GM18520 (cell line): ENCODE measurements at regions not wholly inside any gene's neighbourhood (a gene's known extent, or its start where the extent isn't known, plus 50 kb on each side); places are given as distances from the start of the nearest gene placed in this dataset.
"Not testable (repeated sequence)": the region's sequence is repeated elsewhere in the genome, so short reads cannot be mapped to it uniquely, and the experiment has no call there.

ENCODE experiments used
- ATAC-seq: cut with Tn5 transposase; IDR thresholded peaks from one replicate; pipeline ENCODE4 v1.9.1; 2021; ENCODE audit not compliant: unreplicated experiment

DNA sequence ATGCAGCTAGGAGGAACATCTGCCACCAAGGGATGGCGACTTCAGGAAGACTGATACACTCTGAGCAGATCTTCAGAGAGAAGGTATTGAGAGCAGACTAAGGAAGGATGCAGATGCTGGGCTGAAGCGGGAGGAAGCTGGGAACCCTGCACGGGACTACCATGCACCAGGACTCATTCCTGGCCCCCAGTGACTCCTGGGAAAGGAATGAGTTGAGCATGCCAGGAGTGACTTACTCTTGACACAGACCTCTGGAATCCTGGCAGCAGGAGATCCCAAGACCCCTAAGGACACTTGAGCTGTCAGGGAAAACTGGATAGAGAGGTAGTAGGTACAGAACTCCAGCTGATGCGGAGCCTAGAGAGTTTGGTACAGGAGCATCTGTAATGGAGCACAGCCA lies 336.1 kb downstream of the RPS29 start:
- ATAC-seq, result no peak

DNA sequence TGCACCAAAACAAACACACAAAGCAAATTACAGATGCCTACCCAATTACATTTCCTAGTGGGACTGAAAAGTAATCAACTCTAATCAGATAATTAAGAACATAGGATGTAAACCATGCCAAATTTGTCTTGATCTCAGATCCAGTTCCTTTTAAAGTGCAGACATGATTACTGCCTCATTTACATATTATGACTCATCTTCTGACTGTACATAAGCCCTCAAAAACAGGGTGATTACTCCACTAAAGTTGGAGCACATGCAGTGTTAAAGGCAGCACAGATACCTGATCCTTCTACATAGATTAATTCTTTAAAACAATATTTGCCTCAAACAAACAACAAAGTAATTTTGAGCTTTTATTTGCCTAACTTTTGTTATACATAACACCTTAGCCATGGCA lies 337.2 kb downstream of the RPS29 start:
- ATAC-seq, result peak; percentile 70

DNA sequence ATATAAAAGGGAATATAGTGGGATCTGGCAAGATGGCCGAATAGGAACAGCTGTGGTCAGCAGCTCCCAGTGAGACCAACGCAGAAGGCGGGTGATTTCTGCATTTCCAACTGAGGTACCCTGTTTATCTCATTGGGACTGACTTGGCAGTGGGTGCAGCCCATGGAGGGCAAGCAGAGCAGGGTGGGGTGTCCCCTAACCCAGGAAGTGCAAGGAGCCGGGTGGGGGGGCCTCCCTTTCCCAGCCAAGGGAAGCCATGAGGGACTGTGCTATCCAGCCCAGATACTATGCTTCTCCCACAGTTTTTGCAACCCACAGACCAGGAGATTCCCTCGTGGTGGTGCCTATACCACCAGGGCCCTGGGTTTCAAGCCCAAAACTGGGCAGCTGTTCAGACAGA lies 342.4 kb downstream of the RPS29 start:
- ATAC-seq, result not testable (repeated sequence)

DNA sequence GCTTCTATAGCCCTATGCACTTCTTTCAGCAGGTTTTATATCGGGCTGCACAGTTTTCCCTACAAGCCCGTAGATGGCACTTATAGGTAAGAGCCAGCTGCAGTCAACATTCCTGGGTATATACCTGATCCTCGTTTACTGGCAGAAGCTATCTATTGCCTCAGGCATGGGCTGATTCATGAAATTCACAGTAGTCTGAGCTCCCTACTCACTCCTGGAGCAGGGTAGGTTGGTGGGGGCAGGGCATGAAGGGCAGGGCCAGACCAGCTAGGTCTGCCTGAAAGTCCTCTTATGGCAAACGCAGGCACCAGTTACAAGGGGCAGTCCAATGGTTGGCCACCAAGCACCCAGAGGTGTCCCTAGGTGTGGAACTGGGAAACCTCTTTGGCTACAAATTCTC lies 345.8 kb downstream of the RPS29 start:
- no peak for ATAC-seq

DNA sequence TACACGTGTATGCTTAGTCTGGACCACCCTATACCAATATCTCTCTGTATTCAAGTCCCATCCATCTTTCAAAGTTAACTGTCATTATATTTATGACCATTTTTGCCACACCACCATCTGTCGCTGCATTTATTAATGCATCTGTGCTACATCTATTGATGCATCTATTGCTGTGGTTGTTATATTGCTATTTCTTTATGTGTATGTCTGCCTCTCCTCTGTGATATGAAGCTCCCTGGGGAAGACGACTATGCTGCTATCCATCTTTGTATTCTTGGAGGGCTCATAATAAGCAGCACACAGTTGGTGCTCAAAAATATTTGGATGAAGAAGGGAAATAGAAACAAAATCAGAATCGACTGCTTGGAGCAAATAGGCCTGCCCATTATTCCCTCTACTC lies 357.6 kb downstream of the RPS29 start:
- no peak for ATAC-seq

DNA sequence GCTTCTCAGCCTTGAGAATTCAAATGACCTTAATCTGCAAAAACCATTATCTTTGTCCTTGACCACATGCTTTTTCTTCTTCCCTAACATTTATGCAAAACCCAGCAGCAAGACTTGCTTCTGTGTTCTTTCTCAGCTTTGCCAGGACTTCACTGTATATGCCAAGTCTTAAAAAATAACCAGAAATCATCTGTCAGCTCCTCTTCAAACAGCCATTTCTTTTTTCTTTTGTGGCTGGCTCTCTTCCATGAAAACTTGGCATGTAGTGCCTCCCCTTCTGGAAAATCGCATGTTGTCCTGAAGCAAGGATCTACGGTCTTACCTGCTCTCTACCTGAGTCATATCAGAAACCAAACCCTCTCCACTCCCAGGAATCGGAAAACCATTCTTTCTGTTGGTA lies 364.9 kb downstream of the RPS29 start:
- no peak for ATAC-seq

DNA sequence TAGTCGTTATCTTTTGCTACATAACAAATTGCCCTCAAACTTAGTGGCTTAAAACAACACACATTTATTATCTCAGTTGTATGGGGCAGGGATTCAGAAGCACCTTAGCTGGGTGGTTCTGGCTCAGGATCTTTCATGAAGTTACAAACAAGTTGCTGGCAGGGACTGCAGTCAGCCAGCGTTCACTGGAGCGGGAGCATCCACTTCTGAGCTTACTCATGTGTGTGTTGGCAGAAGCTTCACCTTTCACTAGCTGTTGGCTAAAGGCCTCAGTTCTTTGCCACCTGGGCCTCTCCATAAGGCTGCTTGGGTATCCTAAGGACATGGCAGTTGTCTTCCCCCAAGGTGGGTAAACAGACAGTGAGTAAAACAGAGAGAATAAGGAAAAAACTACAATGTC lies 365.7 kb downstream of the RPS29 start:
- ATAC-seq, result no peak

DNA sequence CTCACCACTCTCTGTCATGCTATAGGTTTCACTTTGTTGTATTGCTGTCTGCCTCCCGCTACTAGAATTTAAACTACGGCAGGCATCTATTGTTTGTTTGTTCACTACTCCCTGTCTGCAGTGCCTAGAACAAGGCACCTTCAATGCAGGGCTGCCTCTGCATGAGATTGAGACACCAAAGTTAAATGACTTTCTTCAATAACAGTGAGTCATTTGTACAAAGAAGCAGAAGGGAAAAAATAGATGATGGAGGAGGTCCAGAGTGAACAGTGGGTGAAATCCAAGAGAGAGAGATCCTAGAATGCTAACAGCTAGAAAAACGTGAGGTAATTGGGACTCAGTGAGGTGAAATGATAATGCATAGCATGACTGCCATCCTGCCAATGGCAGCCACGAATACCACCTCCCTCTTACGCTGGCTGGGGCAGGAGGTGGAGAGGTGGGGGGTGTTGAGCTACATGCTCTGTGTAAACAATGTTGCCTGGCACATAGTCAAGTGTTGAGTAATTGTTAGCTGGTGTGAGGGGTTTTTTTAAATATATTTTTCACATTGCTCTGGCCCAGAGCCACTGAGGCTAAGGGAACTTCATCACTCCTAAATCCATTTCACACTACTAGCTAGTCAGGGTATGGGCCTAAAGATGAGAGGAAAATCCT lies 367.6 kb downstream of the RPS29 start:
- ATAC-seq, result no peak

DNA sequence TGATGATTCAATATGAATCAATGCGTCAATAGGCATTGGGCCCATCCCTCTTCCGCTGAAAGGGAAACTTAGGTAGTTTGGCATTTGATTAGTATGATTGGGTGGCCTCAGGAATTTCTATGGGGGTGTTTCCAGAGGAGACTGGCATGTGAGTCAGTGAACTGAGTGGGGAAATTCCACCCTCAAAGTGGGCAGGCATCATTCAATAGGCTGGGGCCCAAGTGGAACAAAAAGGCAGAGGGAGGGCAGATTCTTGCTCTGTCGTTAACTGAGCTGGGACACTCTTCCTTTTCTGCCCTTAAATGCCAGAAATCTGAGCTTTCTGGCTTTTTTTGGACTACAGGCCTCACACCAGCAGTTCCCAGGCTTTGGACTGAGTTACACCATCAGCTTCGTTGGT lies 373.5 kb downstream of the RPS29 start:
- no peak for ATAC-seq

DNA sequence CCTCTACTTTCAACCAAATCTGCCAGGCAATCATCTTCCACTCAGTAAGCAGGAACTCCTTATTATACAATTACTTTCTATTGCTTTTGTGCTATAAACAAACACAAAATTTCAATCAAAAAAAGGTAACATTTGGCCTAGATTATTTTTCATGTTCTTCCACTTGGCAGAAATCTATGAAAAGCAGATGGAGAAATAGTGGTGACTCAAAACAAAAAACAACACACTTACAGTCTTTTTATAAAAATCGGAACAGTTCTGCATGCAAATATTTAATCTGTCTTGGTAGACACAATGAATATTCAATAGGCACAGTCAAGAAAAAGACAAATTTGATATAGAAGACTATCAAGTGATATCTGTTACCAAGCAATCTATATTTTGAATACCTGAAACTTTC lies 376.8 kb downstream of the RPS29 start:
- ATAC-seq, result no peak

DNA sequence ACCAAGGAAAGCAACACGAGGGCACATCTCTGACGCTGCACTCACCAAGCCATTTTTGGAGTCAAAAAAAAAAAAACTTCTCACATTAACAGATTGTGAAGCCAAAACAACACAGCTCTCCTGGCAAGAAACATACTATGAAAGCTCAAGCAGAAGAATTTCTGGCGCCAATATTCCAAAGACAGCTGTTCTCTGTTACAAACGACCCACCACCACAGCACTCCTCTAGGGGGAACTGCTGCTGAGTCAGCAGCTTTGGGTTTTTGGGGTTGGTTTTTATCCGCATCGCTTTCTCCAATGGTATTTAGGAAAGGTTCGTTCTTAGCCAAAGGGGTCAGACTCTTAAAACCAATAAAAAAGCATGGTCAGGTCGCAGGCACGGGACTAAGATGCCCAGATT lies 379.4 kb downstream of the RPS29 start:
- ATAC-seq, result no peak

DNA sequence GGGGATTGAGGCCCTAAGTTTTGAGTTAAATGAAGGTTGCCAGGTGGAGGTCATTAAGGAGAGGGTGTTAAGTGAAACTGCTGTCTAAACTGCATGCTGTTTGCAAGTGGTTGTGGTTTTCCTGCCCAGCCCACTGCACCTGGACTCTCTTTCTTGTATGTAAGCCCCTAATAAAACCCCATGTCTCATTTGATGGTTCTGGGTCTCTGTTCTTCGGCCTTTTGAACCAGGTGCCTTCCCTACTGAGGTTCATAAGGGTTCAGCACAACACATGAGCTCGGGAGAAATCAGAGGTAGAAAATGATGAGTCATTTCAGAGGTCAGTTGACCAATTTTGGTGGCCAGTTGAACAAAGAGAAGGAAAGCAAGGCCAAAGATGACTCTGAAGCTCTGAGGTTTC lies 382.5 kb downstream of the RPS29 start:
- ATAC-seq, result no peak

DNA sequence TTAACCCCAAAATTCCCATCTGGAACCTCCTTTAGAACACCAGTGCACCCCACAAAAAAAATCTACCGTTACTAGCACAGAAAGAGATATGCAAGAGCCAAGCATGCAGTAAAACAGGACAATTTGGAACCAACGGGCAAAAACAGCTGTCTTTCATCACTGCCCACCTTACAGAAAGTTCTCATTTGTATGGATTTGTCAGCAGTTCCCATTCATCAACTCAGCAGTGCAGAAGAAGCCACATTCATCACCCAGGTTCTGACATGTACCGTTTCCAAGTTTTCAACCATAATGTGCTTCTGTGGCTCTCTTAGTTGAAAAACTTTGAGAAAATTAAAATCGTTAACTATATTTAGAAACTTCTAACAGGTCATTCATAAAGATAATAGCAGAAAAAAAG lies 387.0 kb downstream of the RPS29 start:
- no peak for ATAC-seq

DNA sequence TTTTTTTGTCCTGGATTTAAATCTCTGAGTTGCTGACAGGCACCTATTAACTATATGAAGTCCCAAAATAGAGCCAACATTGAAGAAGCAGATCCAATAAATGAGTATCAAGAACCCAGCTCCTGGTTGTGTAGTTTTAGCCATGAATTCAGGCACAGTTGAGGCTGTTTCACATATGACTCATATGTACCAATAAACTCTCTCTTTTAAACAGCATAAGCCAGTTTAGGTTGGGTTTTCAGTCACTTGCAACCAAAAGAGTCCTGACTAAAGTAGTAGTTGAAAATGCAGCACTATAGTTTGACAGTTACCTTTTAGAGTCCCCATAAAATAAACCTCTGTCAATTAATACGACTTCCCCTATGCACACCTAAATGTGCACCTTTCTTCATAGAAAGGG lies 389.9 kb downstream of the RPS29 start:
- no peak for ATAC-seq

DNA sequence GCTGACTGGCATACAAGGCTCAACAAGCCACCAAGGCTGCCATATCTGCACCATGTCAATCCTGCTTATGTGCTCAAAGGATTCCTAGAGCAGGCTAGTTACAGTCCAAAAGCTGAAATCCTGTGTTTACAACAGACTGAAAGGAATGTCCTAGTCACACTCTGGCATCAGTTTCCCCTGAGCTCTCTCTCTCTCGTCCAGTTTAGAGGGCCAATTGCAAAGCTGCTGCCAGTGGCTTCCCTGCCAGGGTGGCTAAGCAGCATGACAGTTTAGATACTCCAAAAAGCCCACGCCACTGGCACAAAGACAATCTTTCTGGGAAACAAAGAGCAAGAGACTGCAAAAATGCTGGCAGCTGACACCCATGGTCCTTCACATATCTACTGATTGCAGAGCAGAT lies 392.1 kb downstream of the RPS29 start:
- no peak for ATAC-seq

DNA sequence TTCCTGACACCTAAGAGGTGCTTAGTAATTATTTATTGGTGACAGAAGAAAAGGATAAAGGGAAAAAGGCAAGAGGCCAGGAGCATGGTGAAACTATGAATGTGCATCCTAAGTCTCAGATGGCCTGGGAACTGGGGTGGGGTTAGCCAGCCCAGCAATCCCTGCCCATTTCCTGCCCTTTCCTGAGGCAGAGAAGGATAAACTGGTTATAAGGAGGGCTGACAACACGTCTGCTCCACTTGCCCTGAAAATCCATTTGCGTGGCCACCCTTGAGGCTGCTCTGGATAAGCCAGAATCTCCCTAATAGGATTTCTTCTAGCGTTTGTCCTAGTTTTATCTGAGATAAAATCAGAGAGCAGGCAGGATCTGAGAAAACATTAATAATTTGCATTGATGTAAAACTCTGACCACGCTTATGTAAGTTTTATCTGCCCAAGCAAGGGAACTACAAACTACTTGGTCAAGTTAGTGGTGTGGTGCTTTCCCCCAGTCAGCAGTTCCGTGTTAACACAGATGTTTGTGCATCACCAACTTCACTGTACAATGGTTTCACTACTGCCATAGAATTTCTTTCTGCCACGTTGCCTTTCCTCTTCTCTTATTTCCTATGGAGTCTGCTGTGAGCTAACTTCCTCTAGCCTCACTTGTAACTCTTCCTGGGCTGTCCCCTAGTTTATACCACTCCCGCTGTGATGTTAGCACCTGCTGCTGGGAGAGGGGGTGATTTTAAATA lies 392.7 kb downstream of the RPS29 start:
- peak; percentile 98 for ATAC-seq

DNA sequence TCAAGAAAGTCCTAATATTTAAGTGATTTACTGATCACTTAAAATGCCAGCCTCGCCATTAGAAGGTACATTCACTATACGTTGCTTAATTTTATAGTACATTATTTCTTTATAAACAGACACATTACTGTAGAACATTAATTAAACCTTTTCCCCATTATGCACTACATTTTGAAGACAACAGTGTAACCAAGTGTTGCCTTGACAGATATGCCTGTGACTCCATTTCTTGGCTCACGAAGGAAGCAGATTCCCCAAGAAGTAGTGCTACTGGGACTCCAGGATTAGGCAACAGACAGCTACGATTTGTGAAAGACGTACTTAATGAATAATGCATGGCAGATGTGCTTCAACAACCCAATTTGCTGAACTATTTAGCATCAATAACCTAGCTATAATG lies 394.8 kb downstream of the RPS29 start:
- no peak for ATAC-seq

DNA sequence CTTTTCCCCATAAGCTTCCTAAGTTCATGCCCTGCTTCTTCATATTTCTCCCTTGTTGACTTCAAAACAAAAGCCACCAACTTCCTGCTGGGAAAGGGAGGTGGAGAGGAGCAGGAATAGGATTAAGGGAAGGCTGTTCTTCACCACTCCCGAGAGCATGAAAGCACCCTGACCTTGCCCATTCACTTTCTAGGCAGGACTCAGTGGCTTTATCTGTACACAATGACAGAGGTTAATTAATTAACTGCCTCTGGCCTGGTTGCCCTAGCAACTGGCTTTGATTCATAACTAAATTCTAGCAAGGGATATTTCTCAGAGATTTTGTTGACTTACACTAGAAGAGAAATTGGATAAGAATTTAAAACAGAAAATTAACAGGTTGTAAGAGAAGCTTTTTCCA lies 396.8 kb downstream of the RPS29 start:
- ATAC-seq, result no peak

DNA sequence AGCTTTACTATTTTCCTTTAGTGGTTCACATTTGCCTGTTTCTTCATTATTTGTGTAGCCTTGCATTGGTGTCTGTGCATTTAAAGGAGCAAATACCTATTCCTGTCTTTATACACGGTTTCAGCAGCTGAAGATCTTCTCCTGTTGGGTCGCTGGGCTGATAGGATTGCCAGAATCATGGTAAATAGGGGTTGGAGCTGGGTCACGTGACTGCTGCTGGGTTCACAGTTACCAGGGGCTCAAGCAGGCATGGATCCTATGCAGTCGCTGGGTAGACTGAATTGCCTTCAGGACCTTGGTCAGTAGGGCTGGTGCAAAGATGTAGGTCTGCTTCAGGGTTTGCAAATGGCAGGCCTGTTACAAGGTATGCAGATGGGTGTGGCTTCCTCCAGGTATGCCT lies 398.4 kb downstream of the RPS29 start:
- no peak for ATAC-seq

DNA sequence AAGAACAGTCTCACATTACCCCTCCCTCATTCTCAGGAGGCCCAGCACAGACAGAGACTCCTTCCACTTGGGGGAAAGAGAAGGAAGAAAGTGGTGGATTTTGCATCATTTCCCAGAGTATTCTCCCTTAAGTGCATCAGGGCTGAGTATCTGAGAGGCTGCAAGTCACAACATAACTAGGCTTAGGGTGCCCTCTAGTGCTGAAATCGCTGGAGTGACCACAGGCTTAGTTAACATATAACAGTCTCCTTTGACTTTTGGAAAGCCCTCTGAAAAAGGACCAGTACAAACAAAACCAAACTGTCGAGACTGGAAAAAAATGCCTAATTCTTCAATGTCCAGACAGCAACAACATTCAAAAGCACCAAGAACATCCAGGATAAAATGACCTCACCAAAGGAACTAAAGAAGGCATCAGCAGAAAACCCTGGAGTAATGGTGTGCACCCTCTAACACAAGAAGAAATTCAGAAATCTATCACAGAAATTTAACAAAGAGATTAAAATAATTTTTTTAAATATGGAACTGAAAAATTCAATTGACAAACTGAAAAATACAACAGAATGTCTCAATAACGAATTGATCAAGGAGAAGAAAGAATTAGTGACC lies 412.3 kb downstream of the RPS29 start:
- peak; percentile 97 for ATAC-seq

DNA sequence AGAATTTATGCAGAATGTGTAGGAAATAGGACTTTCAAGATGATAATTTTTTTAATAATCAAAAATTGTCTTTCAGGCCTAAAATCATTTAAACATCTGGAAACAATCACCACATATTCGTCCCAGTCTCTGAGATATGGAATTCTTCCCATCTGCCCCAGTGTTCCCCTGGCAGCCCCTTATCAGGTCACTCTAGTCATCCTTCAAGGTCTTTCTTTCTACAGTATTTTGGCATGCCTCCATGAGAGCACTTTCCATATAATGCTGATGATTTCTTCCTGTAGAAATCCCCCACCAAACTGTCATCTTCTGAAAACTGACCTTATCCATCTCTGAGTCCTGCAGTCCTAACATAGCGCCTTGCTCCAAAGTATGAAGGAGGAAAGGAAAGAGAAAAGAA lies 422.1 kb downstream of the RPS29 start:
- ATAC-seq, result no peak

DNA sequence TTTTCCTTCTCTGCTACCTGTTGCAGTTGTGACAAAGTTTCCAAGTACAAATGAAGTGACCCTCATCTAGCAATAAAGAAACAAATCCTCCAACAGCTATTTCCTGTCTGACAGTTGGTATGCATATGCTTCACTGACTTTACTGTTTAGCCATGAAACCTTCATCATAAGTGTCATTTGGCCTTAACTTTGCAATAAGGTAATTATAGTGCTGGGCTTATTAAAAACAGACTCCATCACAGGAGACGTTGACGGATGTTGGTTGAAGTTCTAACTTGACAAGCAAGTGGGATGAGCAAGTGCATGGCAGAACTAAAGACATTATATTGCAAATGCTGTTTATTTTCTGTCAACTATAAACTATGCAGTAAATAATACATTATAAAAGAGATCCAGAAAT lies 425.2 kb downstream of the RPS29 start:
- ATAC-seq, result no peak

DNA sequence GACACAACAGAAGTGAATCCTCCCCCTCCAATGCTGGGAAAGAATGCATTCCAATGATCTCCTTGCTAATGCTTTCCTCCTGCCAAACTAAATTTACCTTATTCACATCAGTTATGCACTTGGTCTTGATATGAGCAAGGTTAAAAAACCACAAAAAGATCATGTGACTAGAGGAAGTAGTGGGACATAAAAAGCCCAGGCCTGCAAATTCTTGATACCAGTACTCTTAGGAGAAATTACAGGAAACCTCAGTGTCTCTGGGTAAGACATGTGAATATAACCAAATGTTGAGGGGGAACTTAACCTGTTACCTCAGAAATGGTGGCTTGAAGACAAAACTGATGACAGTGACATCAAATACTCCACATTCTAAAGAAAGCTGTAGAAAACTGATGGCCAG lies 427.1 kb downstream of the RPS29 start:
- ATAC-seq, result no peak
